Globus pallidus (tissue), 1 donor: ENCODE measurements at regions not wholly inside any gene's neighbourhood (a gene's known extent, or its start where the extent isn't known, plus 50 kb on each side); places are given as distances from the start of the nearest gene placed in this dataset.

Experiments used
- DNase-seq: peaks from one replicate; pipeline ENCODE4 v3.0.0-alpha.2; 2015; ENCODE audit warnings: low spot score

DNA sequence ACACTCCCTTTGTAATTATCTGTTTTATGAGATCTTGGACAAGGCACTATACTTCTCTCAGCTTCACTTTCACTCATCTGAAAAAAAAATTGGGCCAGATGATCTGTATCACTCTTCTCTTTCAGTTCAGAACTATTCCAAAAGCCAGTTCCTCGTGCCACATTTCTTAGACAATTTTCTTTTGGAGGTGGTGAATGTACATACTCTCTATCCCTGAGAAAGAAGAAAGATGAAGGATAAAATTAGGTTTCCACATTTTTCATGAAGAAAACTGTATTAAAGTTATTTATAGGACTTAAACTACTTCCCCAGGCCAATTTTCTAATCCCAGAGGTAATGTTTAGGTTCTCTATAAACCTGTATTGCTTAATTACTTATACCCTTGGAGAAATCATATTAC is 171.6 kb downstream of the SLC6A15 start:
- no peak for DNase-seq

DNA sequence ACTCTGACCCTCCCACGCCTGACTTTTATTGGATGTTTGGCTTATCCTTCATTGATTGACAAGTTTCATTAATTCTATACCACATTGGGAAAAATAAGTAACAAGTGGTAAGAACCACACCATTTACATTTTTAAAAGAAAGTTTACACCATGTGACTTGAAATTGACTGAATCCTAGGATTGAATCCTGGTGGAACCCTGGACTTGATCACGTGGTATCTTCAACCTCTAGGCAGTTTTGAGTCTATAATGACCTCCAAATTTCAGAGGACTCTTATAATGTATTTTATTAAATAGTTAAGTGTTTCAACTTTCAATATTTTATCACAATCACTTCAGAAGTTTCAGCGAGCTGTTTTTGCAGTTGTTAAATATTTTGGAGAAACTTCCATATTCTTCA is 172.0 kb downstream of the SLC6A15 start:
- no peak for DNase-seq

DNA sequence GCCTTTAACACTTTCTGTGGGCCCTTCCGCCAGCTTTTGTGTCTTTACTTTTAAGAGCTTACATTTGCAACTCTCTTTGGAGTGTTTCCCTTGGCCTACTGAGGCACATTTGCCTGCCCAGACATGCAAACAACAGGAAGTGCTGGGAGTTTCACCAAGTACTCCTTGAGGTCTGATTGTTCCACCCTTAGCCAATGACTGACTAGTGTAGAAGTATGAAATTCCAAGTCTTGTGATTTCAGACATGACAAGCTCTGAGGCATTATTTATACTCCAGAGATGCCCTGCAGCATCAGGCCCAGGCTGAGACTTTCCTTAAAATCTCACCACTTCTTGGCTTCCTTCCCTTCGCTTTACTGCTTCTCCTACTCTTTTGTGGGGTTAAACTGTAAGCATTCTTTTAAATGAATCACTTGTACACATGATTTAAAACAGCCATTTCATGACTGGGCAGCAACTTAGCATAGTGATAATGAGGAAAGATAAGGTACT is 174.1 kb downstream of the SLC6A15 start:
- peak; percentile 0 for DNase-seq

- DNase-seq, result no peak
Observed at GRCh38 chr12:84732828-84733340, 179.7 kb downstream of the SLC6A15 start.

GRCh38 chr12:84730561-84731162 is 181.9 kb downstream of the SLC6A15 start:
- no peak for DNase-seq

GRCh38 chr12:84727961-84728360 is 184.6 kb downstream of the SLC6A15 start:
- DNase-seq, result no peak

- no peak for DNase-seq
Observed at GRCh38 chr12:84726780-84727179, 185.8 kb downstream of the SLC6A15 start.

- no peak for DNase-seq
Observed at GRCh38 chr12:84723988-84724387, 188.6 kb downstream of the SLC6A15 start.

GRCh38 chr12:84719997-84720396 is 192.6 kb downstream of the SLC6A15 start:
- no peak for DNase-seq

DNA sequence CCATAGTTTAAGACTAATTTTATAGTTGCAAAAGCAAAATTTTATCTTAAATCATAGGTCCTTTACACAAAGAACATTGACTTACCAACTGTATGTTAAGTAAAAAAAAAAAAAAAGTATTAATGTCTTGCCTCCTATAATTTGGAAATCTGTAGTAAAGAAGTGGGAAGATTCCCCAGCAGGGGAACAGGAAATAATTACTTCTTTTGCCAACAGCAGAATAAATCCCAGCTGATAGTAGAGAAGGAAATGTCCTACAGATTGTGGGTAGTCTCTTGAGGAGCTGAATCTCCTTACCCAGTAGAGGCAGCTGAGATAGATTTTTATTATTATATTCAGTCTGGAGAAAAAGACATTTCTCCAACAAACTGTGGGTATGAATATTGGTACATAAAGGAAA is 193.7 kb downstream of the SLC6A15 start:
- no peak for DNase-seq

- DNase-seq, result no peak
Observed at GRCh38 chr12:84712747-84713146, 199.9 kb downstream of the SLC6A15 start.

DNA sequence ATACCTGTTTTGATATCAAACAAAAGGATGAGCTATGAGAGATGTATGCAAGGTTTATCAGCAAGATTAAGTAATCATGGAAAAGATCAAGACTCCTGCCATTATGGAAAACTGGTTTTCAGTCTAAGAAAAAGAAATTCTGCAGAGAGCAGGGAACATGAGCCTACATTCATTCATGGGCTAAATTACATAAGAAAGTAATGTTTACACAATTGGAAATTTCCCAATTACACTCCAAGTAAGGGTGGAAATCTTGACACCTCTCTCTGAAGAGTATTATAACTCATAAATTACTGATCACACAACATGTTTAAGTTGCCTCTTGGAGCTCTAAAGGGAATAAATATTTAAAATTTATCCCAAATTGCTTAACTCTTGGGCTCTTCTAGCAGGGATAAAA is 206.2 kb downstream of the SLC6A15 start:
- DNase-seq, result no peak

- DNase-seq, result no peak
Observed at GRCh38 chr12:84704856-84705255, 207.7 kb downstream of the SLC6A15 start.

DNA sequence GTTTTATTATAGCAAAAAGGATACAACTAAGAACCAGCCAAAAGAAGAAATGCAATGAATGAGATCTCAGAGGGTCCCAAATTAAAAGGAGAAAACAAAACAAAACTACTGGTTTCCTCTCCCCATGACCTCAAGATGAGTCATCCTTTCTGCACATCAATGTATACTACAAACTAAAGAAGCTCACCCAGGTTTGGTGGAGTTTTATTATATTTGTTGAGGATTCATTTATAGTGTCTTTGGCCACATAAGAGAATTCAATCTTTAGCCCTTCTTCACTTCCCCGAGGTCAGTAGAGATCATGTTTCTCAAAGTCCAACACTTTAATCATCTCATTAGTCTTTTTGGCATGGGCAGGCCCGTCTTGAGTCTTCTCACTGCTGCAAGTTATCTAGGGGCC is 210.6 kb downstream of the SLC6A15 start:
- DNase-seq, result no peak

GRCh38 chr12:84701041-84701440 is 211.6 kb downstream of the SLC6A15 start:
- no peak for DNase-seq

DNA sequence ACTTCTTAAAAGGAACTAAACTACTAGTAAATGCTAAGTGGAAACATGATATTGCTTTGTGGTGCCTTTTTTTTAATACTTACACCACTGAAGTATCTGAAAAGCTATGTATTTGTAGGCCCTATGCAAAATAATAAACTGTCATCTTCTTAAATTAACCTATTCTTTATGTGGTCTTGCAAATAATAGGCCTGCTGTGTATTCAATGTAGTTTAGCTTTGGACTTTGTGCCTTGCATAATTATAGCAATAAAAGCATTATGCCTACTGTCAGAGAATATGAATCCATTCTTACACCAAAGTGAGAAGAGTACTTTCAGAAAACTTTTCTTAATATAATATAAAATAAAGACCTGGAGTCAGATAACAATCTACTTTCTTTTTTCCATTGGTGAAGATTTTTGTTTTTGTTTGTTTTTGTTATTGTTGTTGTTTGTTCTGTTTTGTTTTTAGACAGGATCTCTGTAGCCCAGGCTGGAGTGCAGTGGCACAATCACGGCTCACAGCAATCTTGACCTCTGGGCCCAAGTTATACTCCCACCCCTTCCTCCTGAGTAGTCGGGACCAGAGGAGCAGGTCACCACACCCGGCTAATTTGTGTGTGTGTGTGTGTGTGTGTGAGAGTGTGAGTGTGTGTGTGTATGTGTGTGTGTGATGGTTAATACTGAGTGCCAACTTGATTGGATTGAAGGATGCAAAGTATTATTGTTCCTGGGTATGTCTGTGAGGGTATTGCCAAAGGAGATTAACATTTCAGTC is 213.8 kb downstream of the SLC6A15 start:
- no peak for DNase-seq

DNA sequence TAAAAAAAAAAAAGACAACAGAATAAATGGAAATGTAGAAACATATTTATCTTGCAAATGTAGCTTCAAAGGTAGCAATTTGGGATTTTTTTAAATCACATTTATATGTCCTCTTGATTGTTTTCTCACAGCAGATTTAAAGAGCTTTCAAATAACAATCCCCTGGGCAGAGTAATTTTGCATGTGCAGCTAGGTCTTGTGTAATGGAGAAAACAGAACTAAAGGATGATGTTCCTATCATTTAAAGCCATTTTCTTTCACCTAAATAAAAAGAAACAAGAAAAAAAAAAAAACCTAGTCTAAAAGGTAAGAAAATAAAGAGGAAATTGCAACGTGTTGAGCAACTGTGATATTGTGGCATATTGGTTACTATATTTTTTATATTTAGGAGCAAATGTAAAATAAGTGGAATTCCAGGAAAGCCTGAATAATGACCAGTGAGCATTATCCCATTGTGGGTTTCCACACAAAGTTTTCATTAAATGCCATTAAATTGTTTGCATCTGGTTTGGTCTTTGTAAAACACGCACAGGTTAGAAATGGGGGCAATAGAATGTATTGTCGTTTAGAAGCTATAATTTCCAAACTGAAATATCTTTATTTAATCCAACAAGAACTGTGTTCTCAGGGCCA is 215.6 kb downstream of the SLC6A15 start:
- no peak for DNase-seq

- DNase-seq, result no peak
Observed at GRCh38 chr12:84696281-84696680, 216.3 kb downstream of the SLC6A15 start.

DNA sequence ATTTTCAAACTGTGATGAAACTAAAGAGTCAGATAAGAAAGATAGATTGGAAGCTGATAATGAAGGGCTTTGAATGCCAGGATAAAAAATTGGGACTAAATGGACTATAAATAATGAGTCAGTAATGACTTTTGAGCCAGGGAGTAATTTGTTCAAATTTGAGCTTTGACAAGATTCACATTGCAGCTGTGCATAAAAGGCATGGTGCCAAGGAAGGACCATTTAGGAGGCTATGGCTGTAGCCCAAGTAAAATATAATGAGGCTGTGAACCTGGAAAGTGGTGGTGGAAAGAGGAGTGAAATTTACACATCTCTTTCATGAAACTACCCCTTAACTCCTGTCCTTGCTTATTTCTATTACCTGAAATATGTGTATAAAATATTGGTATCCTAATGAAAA is 218.5 kb downstream of the SLC6A15 start:
- no peak for DNase-seq

DNA sequence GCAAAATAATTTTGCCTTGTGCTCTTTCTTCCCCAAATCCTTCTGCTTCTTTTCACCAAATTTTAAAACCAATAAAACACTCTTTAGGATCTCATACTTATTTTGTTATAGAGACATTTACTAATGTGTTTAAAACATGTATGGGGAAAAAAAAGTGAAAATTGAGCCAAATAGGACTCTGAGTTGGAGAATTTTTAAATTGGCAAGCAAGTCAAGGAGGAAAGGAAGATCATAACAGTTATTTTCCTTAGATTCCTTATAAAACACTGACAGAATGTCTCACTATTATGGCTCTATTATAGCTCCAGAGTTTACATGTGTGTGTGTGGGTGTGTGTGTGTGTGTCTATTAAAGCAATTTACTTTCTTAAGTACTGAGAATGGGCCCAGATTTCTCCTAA is 220.5 kb downstream of the SLC6A15 start:
- DNase-seq, result no peak

DNA sequence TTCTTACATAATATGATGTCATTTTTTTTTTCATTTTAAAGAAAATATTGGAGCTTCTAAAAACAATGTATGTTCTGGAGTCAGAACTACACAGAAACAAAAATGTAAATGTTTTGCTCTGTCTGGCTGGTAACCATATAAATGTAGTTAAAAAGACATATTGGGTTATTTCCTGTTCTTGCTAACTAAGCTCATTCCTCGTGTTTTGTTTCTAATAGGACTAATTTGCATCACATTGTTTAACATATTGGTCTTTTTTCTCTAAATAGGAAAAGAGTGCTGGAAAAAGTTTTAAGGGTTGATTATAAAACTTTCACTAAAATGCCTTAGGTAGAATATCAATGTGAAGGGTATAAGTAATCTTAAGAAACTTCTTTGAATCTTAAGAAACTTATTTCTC is 221.3 kb downstream of the SLC6A15 start:
- no peak for DNase-seq

- no peak for DNase-seq
Observed at GRCh38 chr12:84689638-84690037, 223.0 kb downstream of the SLC6A15 start.

DNA sequence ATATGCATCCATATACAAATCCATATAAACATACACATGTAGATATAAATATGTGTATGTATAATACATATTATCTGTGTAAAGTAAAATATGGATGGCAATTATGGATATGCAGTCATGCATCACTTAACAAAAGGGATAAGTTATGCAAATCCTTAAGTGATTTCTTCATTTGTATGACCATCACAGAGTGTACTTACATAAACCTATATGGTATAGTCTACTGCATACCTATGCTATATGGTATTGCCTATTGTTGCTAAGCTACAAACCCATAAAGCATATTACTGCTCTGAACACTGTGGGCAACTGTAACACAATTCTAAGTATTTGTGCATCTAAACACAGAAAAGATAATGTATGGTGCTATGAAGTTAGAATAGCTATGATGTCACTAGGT is 227.2 kb downstream of the SLC6A15 start:
- no peak for DNase-seq
